ENCODE measurements at regions not wholly inside any gene's neighbourhood (a gene's known extent, or its start where the extent isn't known, plus 50 kb on each side); places are given as distances from the start of the nearest gene placed in this dataset.

DNA sequence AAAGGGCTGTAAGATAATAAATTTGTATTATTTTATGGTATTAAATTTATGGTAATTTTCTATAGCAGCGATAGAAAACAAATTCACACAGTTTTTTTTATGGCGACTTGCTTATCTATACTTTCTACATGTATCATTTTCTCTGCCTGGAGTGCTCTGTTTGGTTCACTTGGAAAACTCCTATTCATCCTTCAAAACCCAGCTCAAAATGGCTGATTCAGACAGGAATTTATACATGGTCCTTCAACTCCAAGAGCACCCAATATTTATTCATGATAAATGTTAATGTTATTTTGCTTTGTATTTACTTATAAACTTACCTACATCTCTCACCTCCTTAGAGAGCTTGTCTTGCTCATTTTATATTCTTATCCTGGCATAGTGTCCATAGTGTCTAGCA, 55.6 kb upstream of the SSX2IP start:
- Histone ChIP-seq H3K9me3 (ENCODE audit: control insufficient read depth, low read depth, low read length) (no peaks in the 10 kb centered on the region), H2AK5ac (ENCODE audit: insufficient read length, low read length) (no peak overlapping the region), H3K23ac (ENCODE audit: insufficient read length, low read depth, low read length) (no peak overlapping the region), H3K9ac (ENCODE audit: extremely low read depth, insufficient read length, low read length) (no peak overlapping the region), H3K79me2 (ENCODE audit: insufficient read depth, low read length) (no peaks in the 10 kb centered on the region), H3T11ph (ENCODE audit: low read length) (no peak overlapping the region), H2BK20ac (ENCODE audit: low read depth, low read length, poor library complexity, severe bottlenecking) (no peak overlapping the region), H4K91ac (ENCODE audit: insufficient read length, low read depth, low read length) (no peak overlapping the region), H4K20me1 (ENCODE audit: control insufficient read depth, insufficient read depth, insufficient read length) (no peaks in the 10 kb centered on the region), H4K8ac (replicated peaks; ENCODE audit: insufficient read length, low read depth, low read length) (no peak overlapping the region), H2BK120ac (ENCODE audit: low read depth, low read length, poor library complexity, severe bottlenecking) (no peak overlapping the region), H3K27me3 (ENCODE audit: insufficient read depth, low read length) (no peaks in the 10 kb centered on the region; the same call in 1 of the 2 replicates), H3K79me1 (ENCODE audit: insufficient read depth, low read depth, low read length, poor library complexity, severe bottlenecking) (no peaks in the 10 kb centered on the region), H3K4me2 (ENCODE audit: insufficient read depth, insufficient read length, low read length) (no peak overlapping the region), H3K14ac (ENCODE audit: insufficient read depth, low read length) (no peak overlapping the region), H4K5ac (ENCODE audit: insufficient read length, low read depth, low read length) (no peak overlapping the region), H3K23me2 (ENCODE audit: insufficient read length, low read depth, low read length, poor library complexity, severe bottlenecking) (no peaks in the 10 kb centered on the region), H3K4me1 (ENCODE audit: insufficient read depth, low read length) (peaks cover 4% of the 10 kb centered on the region; the same call in 1 of the 2 replicates), H3K27ac (ENCODE audit: insufficient read length, low read depth, low read length) (no peak overlapping the region), H3K4ac (ENCODE audit: low read depth, low read length) (no peak overlapping the region), H2BK15ac (ENCODE audit: low read depth, low read length) (no peak overlapping the region), H2BK12ac (ENCODE audit: insufficient read length, low read depth, low read length) (no peak overlapping the region), H2BK5ac (ENCODE audit: insufficient read length, low read length) (no peak overlapping the region), H3K56ac (ENCODE audit: insufficient read length, low read depth, low read length) (no peak overlapping the region), H3K18ac (ENCODE audit: insufficient read length, low read depth, low read length) (no peak overlapping the region), H2AFZ (ENCODE audit: low read length) (no peak overlapping the region)
- H3K27me3 Mint-ChIP-seq (ENCODE audit: low read depth) = no peaks in the 10 kb centered on the region
- H3K4me1 Mint-ChIP-seq = peaks cover 11 to 19% of the 10 kb centered on the region in 2 experiments
- no CpG with 5 or more reads among the region's 2 CpGs for WGBS (ENCODE audit: extremely low coverage, insufficient read length, low lambda C conversion rate)
- no peaks in the 10 kb centered on the region for H3K9me3 Mint-ChIP-seq
- H3K27ac Mint-ChIP-seq = no peak overlapping the region
- TF ChIP-seq, protein P1, sequence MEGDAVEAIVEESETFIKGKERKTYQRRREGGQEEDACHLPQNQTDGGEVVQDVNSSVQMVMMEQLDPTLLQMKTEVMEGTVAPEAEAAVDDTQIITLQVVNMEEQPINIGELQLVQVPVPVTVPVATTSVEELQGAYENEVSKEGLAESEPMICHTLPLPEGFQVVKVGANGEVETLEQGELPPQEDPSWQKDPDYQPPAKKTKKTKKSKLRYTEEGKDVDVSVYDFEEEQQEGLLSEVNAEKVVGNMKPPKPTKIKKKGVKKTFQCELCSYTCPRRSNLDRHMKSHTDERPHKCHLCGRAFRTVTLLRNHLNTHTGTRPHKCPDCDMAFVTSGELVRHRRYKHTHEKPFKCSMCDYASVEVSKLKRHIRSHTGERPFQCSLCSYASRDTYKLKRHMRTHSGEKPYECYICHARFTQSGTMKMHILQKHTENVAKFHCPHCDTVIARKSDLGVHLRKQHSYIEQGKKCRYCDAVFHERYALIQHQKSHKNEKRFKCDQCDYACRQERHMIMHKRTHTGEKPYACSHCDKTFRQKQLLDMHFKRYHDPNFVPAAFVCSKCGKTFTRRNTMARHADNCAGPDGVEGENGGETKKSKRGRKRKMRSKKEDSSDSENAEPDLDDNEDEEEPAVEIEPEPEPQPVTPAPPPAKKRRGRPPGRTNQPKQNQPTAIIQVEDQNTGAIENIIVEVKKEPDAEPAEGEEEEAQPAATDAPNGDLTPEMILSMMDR (conservative IDR thresholded peaks at IDR 0.05) = no peak
- H3K4me3 Mint-ChIP-seq = no peak overlapping the region
- DNase-seq = no peak
- no peaks in the 10 kb centered on the region for H3K36me3 Mint-ChIP-seq (ENCODE audit: insufficient read depth in 1 of 3, low read depth in 3 of 3)

Data from H9 (cell line).